Thyroid gland (tissue), 4 donors: ENCODE measurements at regions not wholly inside any gene's neighbourhood (a gene's known extent, or its start where the extent isn't known, plus 50 kb on each side); places are given as distances from the start of the nearest gene placed in this dataset.

ENCODE experiments used
- DNase-seq, 2 donors: peaks; one replicate each; pipeline ENCODE4 v3.0.0-alpha.2; 2019
- H3K27ac ChIP-seq, 3 donors: fragments of 200-600 bp; sonication (generic); 1 replicate in 2 of 3; 2 replicates in 1 of 3; pipeline ENCODE4 v1.5.1; 2016 to 2019; ENCODE audit warnings: mild to moderate bottlenecking in 1 of 3, moderate library complexity in 1 of 3
- H3K27me3 ChIP-seq: fragments of 200-600 bp; sonication (generic); one replicate; pipeline ENCODE4 v1.5.1; 2019
- H3K36me3 ChIP-seq, 2 donors: fragments of 200-600 bp; sonication (generic); one replicate each; pipeline ENCODE4 v1.5.1; 2016 to 2019
- H3K4me1 ChIP-seq, 2 donors: fragments of 200-600 bp; sonication (generic); one replicate each; pipeline ENCODE4 v1.5.1; 2017 to 2019
- H3K4me3 ChIP-seq, 3 donors: fragments of 200-600 bp; sonication (generic); replicated peaks in 1 of 3; 1 replicate in 2 of 3; 2 replicates in 1 of 3; pipeline ENCODE4 v1.5.1; 2016; ENCODE audit warnings: mild to moderate bottlenecking in 1 of 3
- H3K9me3 ChIP-seq: fragments of 200-600 bp; sonication (generic); one replicate; pipeline ENCODE4 v1.5.1; 2017
- POLR2A ChIP-seq, 2 donors: fragments of 450-650 bp; IDR thresholded peaks; one replicate each; pipeline ENCODE4 v1.6.1; 2017; ENCODE audit warnings: antibody characterized with exemption in 2 of 2, mild to moderate bottlenecking in 2 of 2, moderate library complexity in 1 of 2
- WGBS, 2 donors: methylation state at CpG; one replicate each; pipeline ENCODE4 v1.1.5; 2017; 5-methylcytosine and 5-hydroxymethylcytosine counted together
- intact Hi-C: fragments of 100-400 bp; cut with DNase I; formaldehyde crosslinking; loops from one replicate; pipeline ENCODE4 v1.15.1; 2023
- TF ChIP-seq, protein P1 (sequence below), 6 experiments: fragments of 200-600 bp in 3 of 6; fragments of 450-650 bp in 3 of 6; sonication (generic) in 3 of 6; IDR thresholded peaks; one replicate each; pipeline ENCODE4 v1.5.1; 2016 to 2019; ENCODE audit warnings: antibody characterized with exemption in 6 of 6, mild to moderate bottlenecking in 2 of 6, inconsistent platforms in 1 of 6, moderate library complexity in 1 of 6

GRCh38 chr9:108181441-108181840 is 674.3 kb downstream of the ACTL7B start:
- intact Hi-C loops = no loop called here
- 84 to 99% methylated on average over 2 of the region's 2 CpGs for WGBS, 2 donors
- no peak for DNase-seq
- no peaks in the 10 kb centered on the region for H3K9me3 ChIP-seq
- H3K27me3 ChIP-seq = no peaks in the 10 kb centered on the region
- H3K36me3 ChIP-seq = no peaks in the 10 kb centered on the region
- H3K27ac ChIP-seq = no peak overlapping the region
- no peaks in the 10 kb centered on the region for H3K4me1 ChIP-seq
- TF ChIP-seq POLR2A (IDR thresholded peaks at IDR 0.05) = no peak
- TF ChIP-seq, protein P1, sequence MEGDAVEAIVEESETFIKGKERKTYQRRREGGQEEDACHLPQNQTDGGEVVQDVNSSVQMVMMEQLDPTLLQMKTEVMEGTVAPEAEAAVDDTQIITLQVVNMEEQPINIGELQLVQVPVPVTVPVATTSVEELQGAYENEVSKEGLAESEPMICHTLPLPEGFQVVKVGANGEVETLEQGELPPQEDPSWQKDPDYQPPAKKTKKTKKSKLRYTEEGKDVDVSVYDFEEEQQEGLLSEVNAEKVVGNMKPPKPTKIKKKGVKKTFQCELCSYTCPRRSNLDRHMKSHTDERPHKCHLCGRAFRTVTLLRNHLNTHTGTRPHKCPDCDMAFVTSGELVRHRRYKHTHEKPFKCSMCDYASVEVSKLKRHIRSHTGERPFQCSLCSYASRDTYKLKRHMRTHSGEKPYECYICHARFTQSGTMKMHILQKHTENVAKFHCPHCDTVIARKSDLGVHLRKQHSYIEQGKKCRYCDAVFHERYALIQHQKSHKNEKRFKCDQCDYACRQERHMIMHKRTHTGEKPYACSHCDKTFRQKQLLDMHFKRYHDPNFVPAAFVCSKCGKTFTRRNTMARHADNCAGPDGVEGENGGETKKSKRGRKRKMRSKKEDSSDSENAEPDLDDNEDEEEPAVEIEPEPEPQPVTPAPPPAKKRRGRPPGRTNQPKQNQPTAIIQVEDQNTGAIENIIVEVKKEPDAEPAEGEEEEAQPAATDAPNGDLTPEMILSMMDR (IDR thresholded peaks at IDR 0.05) = no peak
- no peak overlapping the region for H3K4me3 ChIP-seq

DNA sequence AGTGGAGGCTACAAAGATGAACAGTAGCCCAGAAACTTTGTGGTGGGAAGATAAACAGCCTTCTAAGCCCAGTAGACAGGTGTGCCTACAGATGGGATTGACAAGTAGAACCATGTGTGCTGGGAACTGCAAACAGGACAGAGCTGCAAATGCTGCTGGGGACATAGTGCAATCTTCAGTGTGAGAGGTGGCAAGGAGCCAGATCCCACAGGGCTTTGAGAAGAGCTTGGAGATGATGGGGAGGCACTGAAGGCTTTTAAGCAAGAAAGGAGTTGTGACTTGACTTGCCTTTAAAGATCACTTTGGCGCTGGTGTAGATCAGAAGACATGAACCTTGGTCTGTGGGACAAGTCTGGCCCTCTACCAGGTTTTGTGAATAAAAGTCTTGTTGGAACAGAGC is 675.2 kb downstream of the ACTL7B start:
- H3K27ac ChIP-seq = no peak overlapping the region
- H3K4me3 ChIP-seq = no peak overlapping the region
- peak in 1 of 2 donors; percentile 5 for DNase-seq
- TF ChIP-seq, protein P1 (IDR thresholded peaks at IDR 0.05) = no peak
- no peak for TF ChIP-seq POLR2A (IDR thresholded peaks at IDR 0.05)
- 83 to 89% methylated on average over 1 of the region's 1 CpG for WGBS, 2 donors
- intact Hi-C loops = no loop called here
- no peaks in the 10 kb centered on the region for H3K36me3 ChIP-seq
- no peaks in the 10 kb centered on the region for H3K27me3 ChIP-seq
- no peaks in the 10 kb centered on the region for H3K4me1 ChIP-seq
- H3K9me3 ChIP-seq = no peaks in the 10 kb centered on the region

GRCh38 chr9:108178318-108178717 is 677.5 kb downstream of the ACTL7B start:
- intact Hi-C loops = no loop called here
- no peak overlapping the region for H3K27ac ChIP-seq
- no peak for DNase-seq
- H3K4me3 ChIP-seq = no peak overlapping the region
- 69 to 79% methylated on average over 4 of the region's 4 CpGs for WGBS, 2 donors
- no peaks in the 10 kb centered on the region for H3K4me1 ChIP-seq
- no peaks in the 10 kb centered on the region for H3K36me3 ChIP-seq
- H3K27me3 ChIP-seq = no peaks in the 10 kb centered on the region
- TF ChIP-seq POLR2A (IDR thresholded peaks at IDR 0.05) = no peak
- TF ChIP-seq, protein P1 (IDR thresholded peaks at IDR 0.05) = no peak
- no peaks in the 10 kb centered on the region for H3K9me3 ChIP-seq

DNA sequence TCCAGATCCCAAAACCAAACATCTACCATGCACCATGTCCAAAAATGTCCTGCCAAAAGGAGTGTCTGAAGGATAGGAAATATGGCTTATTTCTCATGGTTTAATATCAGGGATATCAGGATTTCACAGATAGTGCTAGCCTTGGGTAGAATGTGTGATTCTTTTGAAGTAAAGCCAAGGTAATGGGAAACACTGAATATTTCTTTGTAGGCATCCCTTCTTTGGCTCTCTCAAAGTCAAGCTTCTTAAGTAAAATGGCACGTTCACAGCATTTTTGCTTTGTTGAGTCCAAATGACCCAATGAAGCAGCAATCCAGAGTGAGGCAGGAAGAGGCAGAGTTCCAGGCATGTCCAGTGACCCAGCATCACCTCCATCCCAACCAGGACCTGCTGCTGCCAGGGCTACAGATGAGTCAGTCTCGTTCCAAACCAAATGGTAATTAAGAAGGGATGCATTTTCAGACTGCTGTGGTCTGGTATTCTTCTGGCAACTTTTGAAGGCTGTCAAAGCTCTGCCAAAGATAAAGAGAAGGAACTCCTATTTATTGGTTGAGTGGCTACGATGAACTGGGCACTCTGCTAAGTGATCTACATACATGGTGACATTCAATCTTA is 678.8 kb upstream of the KLF4 start:
- intact Hi-C loops = no loop called here
- peak in 1 of 2 donors; percentile 4 for DNase-seq
- TF ChIP-seq, protein P1 (IDR thresholded peaks at IDR 0.05) = no peak
- TF ChIP-seq POLR2A (IDR thresholded peaks at IDR 0.05) = no peak
- Histone ChIP-seq H3K27me3 (no peaks in the 10 kb centered on the region), H3K27ac (no peak overlapping the region), H3K36me3 (no peaks in the 10 kb centered on the region), H3K4me3 (no peak overlapping the region), H3K4me1 (no peaks in the 10 kb centered on the region), H3K9me3 (peaks cover 3% of the 10 kb centered on the region)
- 67 to 81% methylated on average over 3 of the region's 3 CpGs for WGBS, 2 donors

- H3K4me3 ChIP-seq = no peak overlapping the region
- H3K27me3 ChIP-seq = no peaks in the 10 kb centered on the region
- H3K36me3 ChIP-seq = no peaks in the 10 kb centered on the region
- WGBS, 2 donors = 88 to 90% methylated on average over 5 of the region's 5 CpGs
- peaks cover 3% of the 10 kb centered on the region for H3K9me3 ChIP-seq
- intact Hi-C loops = no loop called here
- H3K27ac ChIP-seq = no peak overlapping the region
- no peaks in the 10 kb centered on the region for H3K4me1 ChIP-seq
- no peak for DNase-seq
- TF ChIP-seq, protein P1 (IDR thresholded peaks at IDR 0.05) = no peak
- TF ChIP-seq POLR2A (IDR thresholded peaks at IDR 0.05) = no peak
Measured at GRCh38 chr9:108167136-108167900, 677.7 kb upstream of the KLF4 start.
